ENCODE measurements at regions not wholly inside any gene's neighbourhood (a gene's known extent, or its start where the extent isn't known, plus 50 kb on each side); places are given as distances from the start of the nearest gene placed in this dataset.

GRCh38 chr6:27019651-27020552 is 227.6 kb upstream of the PRSS16 start:
- H3K9me3 ChIP-seq (replicated peaks in 1 of 2; ENCODE audit: control insufficient read depth in 1 of 2, insufficient read depth in 1 of 2, low read length in 2 of 2): peaks cover 6 to 11% of the 10 kb centered on the region in 2 donors
- H3K27ac ChIP-seq (ENCODE audit: low read depth in 1 of 2, low read length in 2 of 2): no peak overlapping the region
- Mint-ChIP-seq H3K27ac (no peak overlapping the region), H3K4me3 (peak overlapping the region; percentile 79 to 93), H3K36me3 (no peaks in the 10 kb centered on the region), H3K27me3 (ENCODE audit: low read depth in 3 of 3) (peaks cover 0 to 13% (median 9%) of the 10 kb centered on the region in 3 donors), H3K9me3 (peaks cover 10 to 36% (median 22%) of the 10 kb centered on the region in 7 donors), H3K4me1 (peaks cover 11% of the 10 kb centered on the region)
- peaks cover 6 to 11% of the 10 kb centered on the region in 2 donors for H3K4me1 ChIP-seq (ENCODE audit: control insufficient read depth in 1 of 2, insufficient read depth in 2 of 2, low read length in 2 of 2)
- peak overlapping the region; percentile 42 for H3K9ac ChIP-seq (ENCODE audit: insufficient read depth, low read length, poor library complexity, severe bottlenecking)
- intact Hi-C loops (cut with micrococcal nuclease): no loop called here
- peak overlapping the region; percentile 46 to 81 (median 53) for H3K4me3 ChIP-seq (replicated peaks in 1 of 3; ENCODE audit: low read depth in 2 of 3, low read length in 3 of 3)
- peak overlapping the region; percentile 78 for H2AFZ ChIP-seq (ENCODE audit: insufficient read depth, low read depth, low read length, poor library complexity, severe bottlenecking)
- no peaks in the 10 kb centered on the region for H3K79me2 ChIP-seq (ENCODE audit: insufficient read depth, low read length)
- no peak for TF ChIP-seq CTCF (IDR thresholded peaks at IDR 0.05)
- H3K4me2 ChIP-seq (replicated peaks; ENCODE audit: extremely low read depth, low read length, poor library complexity, severe bottlenecking): peak overlapping the region; percentile 81
- H3K36me3 ChIP-seq (replicated peaks in 1 of 2; ENCODE audit: control insufficient read depth in 1 of 2, insufficient read depth in 2 of 2, low read length in 2 of 2): no peaks in the 10 kb centered on the region
- WGBS (ENCODE audit: insufficient coverage): 4% methylated on average over 39 of the region's 58 CpGs
- peak; percentile 2 to 60 (median 34) for DNase-seq
- H4K20me1 ChIP-seq (ENCODE audit: insufficient read depth, low read length): no peaks in the 10 kb centered on the region
- H3K27me3 ChIP-seq (ENCODE audit: control insufficient read depth in 2 of 2, insufficient read depth in 2 of 2, low read length in 2 of 2): peaks cover 0 to 4% of the 10 kb centered on the region in 2 donors

GRCh38 chr6:27020553-27020880 is 227.0 kb upstream of the PRSS16 start:
- H3K27ac Mint-ChIP-seq: no peak overlapping the region
- Histone ChIP-seq H3K36me3 (replicated peaks in 1 of 2; ENCODE audit: control insufficient read depth in 1 of 2, insufficient read depth in 2 of 2, low read length in 2 of 2) (no peaks in the 10 kb centered on the region), H3K27me3 (ENCODE audit: control insufficient read depth in 2 of 2, insufficient read depth in 2 of 2, low read length in 2 of 2) (peaks cover 0 to 4% of the 10 kb centered on the region in 2 donors), H3K79me2 (ENCODE audit: insufficient read depth, low read length) (no peaks in the 10 kb centered on the region), H3K9ac (ENCODE audit: insufficient read depth, low read length, poor library complexity, severe bottlenecking) (no peak overlapping the region), H3K4me2 (replicated peaks; ENCODE audit: extremely low read depth, low read length, poor library complexity, severe bottlenecking) (peak overlapping the region; percentile 81), H3K4me3 (replicated peaks in 1 of 3; ENCODE audit: low read depth in 2 of 3, low read length in 3 of 3) (peak overlapping the region; percentile 46 to 81 (median 53)), H3K4me1 (ENCODE audit: control insufficient read depth in 1 of 2, insufficient read depth in 2 of 2, low read length in 2 of 2) (peaks cover 6 to 11% of the 10 kb centered on the region in 2 donors), H2AFZ (ENCODE audit: insufficient read depth, low read depth, low read length, poor library complexity, severe bottlenecking) (no peak overlapping the region), H4K20me1 (ENCODE audit: insufficient read depth, low read length) (no peaks in the 10 kb centered on the region), H3K27ac (ENCODE audit: low read depth in 1 of 2, low read length in 2 of 2) (no peak overlapping the region), H3K9me3 (replicated peaks in 1 of 2; ENCODE audit: control insufficient read depth in 1 of 2, insufficient read depth in 1 of 2, low read length in 2 of 2) (peaks cover 6 to 11% of the 10 kb centered on the region in 2 donors)
- intact Hi-C loops (cut with micrococcal nuclease): no loop called here
- H3K4me3 Mint-ChIP-seq: peak overlapping the region; percentile 79 to 93
- peaks cover 8 to 32% (median 21%) of the 10 kb centered on the region in 7 donors for H3K9me3 Mint-ChIP-seq
- TF ChIP-seq CTCF (IDR thresholded peaks at IDR 0.05): no peak
- no CpG with 5 or more reads among the region's 9 CpGs for WGBS (ENCODE audit: insufficient coverage)
- peaks cover 11% of the 10 kb centered on the region for H3K4me1 Mint-ChIP-seq
- DNase-seq: no peak
- no peaks in the 10 kb centered on the region for H3K36me3 Mint-ChIP-seq
- peaks cover 0 to 13% (median 9%) of the 10 kb centered on the region in 3 donors for H3K27me3 Mint-ChIP-seq (ENCODE audit: low read depth in 3 of 3)
